ENCODE measurements at regions not wholly inside any gene's neighbourhood (a gene's known extent, or its start where the extent isn't known, plus 50 kb on each side); places are given as distances from the start of the nearest gene placed in this dataset.

GRCh38 chr9:87379300-87379699, 118.4 kb upstream of the DAPK1 start:
- no peaks in the 10 kb centered on the region for H3K4me1 ChIP-seq
- no peaks in the 10 kb centered on the region for H3K9me3 ChIP-seq
- TF ChIP-seq POLR2AphosphoS5 (IDR thresholded peaks at IDR 0.05; ENCODE audit: insufficient read depth in 1 of 2, low read depth in 1 of 2), result no peak
- TF ChIP-seq POLR2A (IDR thresholded peaks at IDR 0.05), result no peak
- TF ChIP-seq CTCF (IDR thresholded peaks at IDR 0.05), result no peak
- intact Hi-C loops (cut with DNase I), result no loop called here
- no peak for DNase-seq (ENCODE audit: extremely low spot score in 2 of 2)
- H3K36me3 ChIP-seq, result no peaks in the 10 kb centered on the region
- no peak overlapping the region for H3K27ac ChIP-seq
- no peak overlapping the region for H3K4me3 ChIP-seq
- no peaks in the 10 kb centered on the region for H3K27me3 ChIP-seq

GRCh38 chr9:87381050-87381711, 116.5 kb upstream of the DAPK1 start:
- H3K4me1 ChIP-seq, result no peaks in the 10 kb centered on the region
- no peaks in the 10 kb centered on the region for H3K27me3 ChIP-seq
- H3K9me3 ChIP-seq, result no peaks in the 10 kb centered on the region
- TF ChIP-seq POLR2AphosphoS5 (IDR thresholded peaks at IDR 0.05; ENCODE audit: insufficient read depth in 1 of 2, low read depth in 1 of 2), result no peak
- TF ChIP-seq POLR2A (IDR thresholded peaks at IDR 0.05), result no peak
- no peak for TF ChIP-seq CTCF (IDR thresholded peaks at IDR 0.05)
- H3K4me3 ChIP-seq, result no peak overlapping the region
- H3K36me3 ChIP-seq, result no peaks in the 10 kb centered on the region
- intact Hi-C loops (cut with DNase I), result no loop called here
- no peak for DNase-seq (ENCODE audit: extremely low spot score in 2 of 2)
- H3K27ac ChIP-seq, result no peak overlapping the region

GRCh38 chr9:87381746-87382145, 115.9 kb upstream of the DAPK1 start:
- Histone ChIP-seq H3K36me3 (no peaks in the 10 kb centered on the region), H3K27me3 (no peaks in the 10 kb centered on the region), H3K4me1 (no peaks in the 10 kb centered on the region), H3K27ac (no peak overlapping the region), H3K4me3 (no peak overlapping the region), H3K9me3 (no peaks in the 10 kb centered on the region)
- TF ChIP-seq POLR2A (IDR thresholded peaks at IDR 0.05), result no peak
- intact Hi-C loops (cut with DNase I), result no loop called here
- DNase-seq (ENCODE audit: extremely low spot score in 2 of 2), result no peak

GRCh38 chr9:87382900-87383299, 114.8 kb upstream of the DAPK1 start:
- intact Hi-C loops (cut with DNase I), result no loop called here
- Histone ChIP-seq H3K4me3 (no peak overlapping the region), H3K9me3 (no peaks in the 10 kb centered on the region), H3K27ac (no peak overlapping the region), H3K36me3 (no peaks in the 10 kb centered on the region), H3K4me1 (no peaks in the 10 kb centered on the region), H3K27me3 (no peaks in the 10 kb centered on the region)
- DNase-seq (ENCODE audit: extremely low spot score in 2 of 2), result no peak
- no peak for TF ChIP-seq POLR2AphosphoS5 (IDR thresholded peaks at IDR 0.05; ENCODE audit: insufficient read depth in 1 of 2, low read depth in 1 of 2)
- no peak for TF ChIP-seq CTCF (IDR thresholded peaks at IDR 0.05)
- no peak for TF ChIP-seq POLR2A (IDR thresholded peaks at IDR 0.05)

GRCh38 chr9:87383344-87384150, 114.1 kb upstream of the DAPK1 start:
- no peaks in the 10 kb centered on the region for H3K36me3 ChIP-seq
- TF ChIP-seq POLR2A (IDR thresholded peaks at IDR 0.05) (no peak), POLR2AphosphoS5 (IDR thresholded peaks at IDR 0.05; ENCODE audit: insufficient read depth in 1 of 2, low read depth in 1 of 2) (no peak), CTCF (IDR thresholded peaks at IDR 0.05) (no peak)
- H3K9me3 ChIP-seq, result no peaks in the 10 kb centered on the region
- H3K27me3 ChIP-seq, result no peaks in the 10 kb centered on the region
- H3K4me1 ChIP-seq, result no peaks in the 10 kb centered on the region
- no peak overlapping the region for H3K4me3 ChIP-seq
- intact Hi-C loops (cut with DNase I), result no loop called here
- H3K27ac ChIP-seq, result no peak overlapping the region
- no peak for DNase-seq (ENCODE audit: extremely low spot score in 2 of 2)

Measured in vagina (tissue), 2 donors.